ENCODE measurements at regions not wholly inside any gene's neighbourhood (a gene's known extent, or its start where the extent isn't known, plus 50 kb on each side); places are given as distances from the start of the nearest gene placed in this dataset.
A peak's percentile ranks its signal among the peaks of the same experiment; 100 is the strongest.

DNA sequence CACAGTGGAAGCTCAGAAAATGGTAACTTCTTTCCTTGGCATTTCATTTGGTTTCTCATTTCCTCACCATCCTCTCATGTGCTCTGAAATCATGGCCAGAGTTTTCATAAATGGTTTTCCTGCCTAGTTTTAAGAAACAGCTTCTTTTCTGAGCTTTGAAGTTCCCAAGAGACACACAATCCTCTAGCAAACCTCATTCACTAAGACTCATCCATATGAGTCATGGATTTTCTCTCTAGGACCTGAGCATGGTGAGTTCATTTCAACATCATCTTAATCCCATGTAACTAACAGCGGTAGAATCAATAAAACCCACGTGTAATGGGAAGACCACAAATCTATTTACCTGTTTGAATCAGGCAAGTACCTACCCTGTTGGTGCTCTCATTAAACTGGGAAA, 274.5 kb upstream of the LRTM1 start:
- Histone ChIP-seq H3K23ac (ENCODE audit: low read length) (no peak overlapping the region), H2AK5ac (ENCODE audit: low read length) (peak overlapping the region; percentile 60), H4K12ac (ENCODE audit: low read depth, low read length) (no peak overlapping the region), H4K8ac (ENCODE audit: low read depth, low read length) (peak overlapping the region; percentile 17), H3K14ac (ENCODE audit: low read length) (peak overlapping the region; percentile 4), H3K9me3 (ENCODE audit: insufficient read depth, low read depth, low read length) (no peaks in the 10 kb centered on the region), H3K9ac (ENCODE audit: low read length) (no peak overlapping the region), H3K4ac (ENCODE audit: low read depth, low read length) (no peak overlapping the region), H3K79me1 (ENCODE audit: low read length) (peaks cover 9% of the 10 kb centered on the region), H4K91ac (ENCODE audit: low read depth, low read length) (peak overlapping the region; percentile 15), H2BK12ac (ENCODE audit: low read length) (peak overlapping the region; percentile 72), H2BK120ac (ENCODE audit: insufficient read depth, low read length, poor library complexity) (peak overlapping the region; percentile 44), H3K27me3 (ENCODE audit: insufficient read depth, low read length) (no peaks in the 10 kb centered on the region), H3K4me1 (ENCODE audit: control insufficient read depth in 1 of 2, insufficient read depth in 2 of 2, low read length in 2 of 2) (peaks cover 2 to 4% of the 10 kb centered on the region in 2 experiments), H2AFZ (ENCODE audit: insufficient read depth, low read length, poor library complexity) (no peak overlapping the region), H3K36me3 (ENCODE audit: control insufficient read depth in 1 of 2, insufficient read depth in 2 of 2, low read length in 2 of 2) (no peaks in the 10 kb centered on the region), H3K27ac (ENCODE audit: low read depth, low read length) (peak overlapping the region; percentile 69), H3K18ac (ENCODE audit: low read length) (no peak overlapping the region), H3K4me2 (ENCODE audit: low read length) (no peak overlapping the region), H3K4me3 (ENCODE audit: low read depth, low read length) (no peak overlapping the region), H3K79me2 (ENCODE audit: control insufficient read depth, insufficient read depth, low read length, poor library complexity) (no peaks in the 10 kb centered on the region), H2BK5ac (ENCODE audit: low read depth, low read length, poor library complexity) (peak overlapping the region; percentile 58)
- no peak for DNase-seq
- no CpG with 5 or more reads among the region's 2 CpGs for WGBS (ENCODE audit: extremely low coverage, insufficient coverage, insufficient read length)

DNA sequence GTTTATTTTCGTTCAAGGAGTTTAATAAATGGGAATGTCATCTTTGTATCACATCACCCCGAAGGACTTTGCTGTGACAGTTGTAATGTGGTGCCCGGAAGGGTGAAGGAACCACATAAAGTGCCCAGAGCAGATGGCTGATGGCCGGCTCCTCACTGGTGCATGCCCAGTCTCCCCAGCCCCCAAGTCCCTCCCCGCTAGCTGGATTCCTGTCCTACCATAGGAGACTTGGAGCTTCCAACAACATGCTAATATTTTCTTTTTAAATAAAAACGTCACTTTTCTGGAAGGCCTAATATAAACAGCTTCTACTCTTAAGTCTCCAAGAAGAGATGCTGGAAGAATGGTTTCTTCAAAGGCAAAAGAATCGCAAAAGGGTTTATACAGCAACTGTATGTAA, 273.9 kb upstream of the LRTM1 start:
- Histone ChIP-seq H3K4me3 (ENCODE audit: low read depth, low read length) (no peak overlapping the region), H2BK120ac (ENCODE audit: insufficient read depth, low read length, poor library complexity) (peak overlapping the region; percentile 44), H2AK5ac (ENCODE audit: low read length) (no peak overlapping the region), H3K27ac (ENCODE audit: low read depth, low read length) (no peak overlapping the region), H3K79me1 (ENCODE audit: low read length) (peaks cover 9% of the 10 kb centered on the region), H4K12ac (ENCODE audit: low read depth, low read length) (no peak overlapping the region), H3K27me3 (ENCODE audit: insufficient read depth, low read length) (no peaks in the 10 kb centered on the region), H3K23ac (ENCODE audit: low read length) (no peak overlapping the region), H2AFZ (ENCODE audit: insufficient read depth, low read length, poor library complexity) (no peak overlapping the region), H2BK12ac (ENCODE audit: low read length) (peak overlapping the region; percentile 83), H3K4me2 (ENCODE audit: low read length) (no peak overlapping the region), H4K91ac (ENCODE audit: low read depth, low read length) (peak overlapping the region; percentile 81), H3K4ac (ENCODE audit: low read depth, low read length) (no peak overlapping the region), H3K9ac (ENCODE audit: low read length) (no peak overlapping the region), H4K8ac (ENCODE audit: low read depth, low read length) (peak overlapping the region; percentile 17), H3K14ac (ENCODE audit: low read length) (no peak overlapping the region), H2BK5ac (ENCODE audit: low read depth, low read length, poor library complexity) (peak overlapping the region; percentile 58), H3K36me3 (ENCODE audit: control insufficient read depth in 1 of 2, insufficient read depth in 2 of 2, low read length in 2 of 2) (no peaks in the 10 kb centered on the region), H3K18ac (ENCODE audit: low read length) (no peak overlapping the region), H3K4me1 (ENCODE audit: control insufficient read depth in 1 of 2, insufficient read depth in 2 of 2, low read length in 2 of 2) (peaks cover 2 to 4% of the 10 kb centered on the region in 2 experiments), H3K79me2 (ENCODE audit: control insufficient read depth, insufficient read depth, low read length, poor library complexity) (no peaks in the 10 kb centered on the region), H3K9me3 (ENCODE audit: insufficient read depth, low read depth, low read length) (no peaks in the 10 kb centered on the region)
- WGBS (ENCODE audit: extremely low coverage, insufficient coverage, insufficient read length): no CpG with 5 or more reads among the region's 7 CpGs
- no peak for DNase-seq

DNA sequence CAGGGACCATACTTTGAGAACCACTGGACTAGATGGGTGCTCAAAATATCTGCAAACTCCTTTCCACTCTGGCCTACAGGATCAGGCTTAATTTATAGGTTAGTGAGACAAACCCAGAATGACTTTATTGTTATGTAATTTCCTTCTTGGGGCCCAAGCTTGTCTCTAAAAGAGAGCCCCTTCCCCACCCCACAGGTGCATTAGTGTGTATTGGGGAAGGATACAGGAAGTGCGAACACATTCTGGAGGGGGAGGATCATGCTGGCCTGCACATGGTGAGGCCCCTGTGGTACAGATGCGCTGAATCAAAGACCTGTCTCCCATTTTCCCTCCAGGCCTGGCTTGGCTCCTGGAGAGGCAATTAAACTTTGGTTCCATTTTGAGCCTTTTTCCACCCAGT, 273.0 kb upstream of the LRTM1 start:
- H4K8ac ChIP-seq (ENCODE audit: low read depth, low read length): no peak overlapping the region
- H3K36me3 ChIP-seq (ENCODE audit: control insufficient read depth in 1 of 2, insufficient read depth in 2 of 2, low read length in 2 of 2): no peaks in the 10 kb centered on the region
- no peak for DNase-seq
- H3K4me3 ChIP-seq (ENCODE audit: low read depth, low read length): no peak overlapping the region
- H3K14ac ChIP-seq (ENCODE audit: low read length): no peak overlapping the region
- H3K23ac ChIP-seq (ENCODE audit: low read length): no peak overlapping the region
- H2BK12ac ChIP-seq (ENCODE audit: low read length): no peak overlapping the region
- H3K9ac ChIP-seq (ENCODE audit: low read length): no peak overlapping the region
- H3K9me3 ChIP-seq (ENCODE audit: insufficient read depth, low read depth, low read length): no peaks in the 10 kb centered on the region
- no peak overlapping the region for H2AFZ ChIP-seq (ENCODE audit: insufficient read depth, low read length, poor library complexity)
- no peak overlapping the region for H2BK120ac ChIP-seq (ENCODE audit: insufficient read depth, low read length, poor library complexity)
- no peak overlapping the region for H4K12ac ChIP-seq (ENCODE audit: low read depth, low read length)
- H3K4me1 ChIP-seq (ENCODE audit: control insufficient read depth in 1 of 2, insufficient read depth in 2 of 2, low read length in 2 of 2): peaks cover 2 to 4% of the 10 kb centered on the region in 2 experiments
- no peak overlapping the region for H4K91ac ChIP-seq (ENCODE audit: low read depth, low read length)
- H2AK5ac ChIP-seq (ENCODE audit: low read length): no peak overlapping the region
- no peaks in the 10 kb centered on the region for H3K79me2 ChIP-seq (ENCODE audit: control insufficient read depth, insufficient read depth, low read length, poor library complexity)
- no peak overlapping the region for H3K4ac ChIP-seq (ENCODE audit: low read depth, low read length)
- H2BK5ac ChIP-seq (ENCODE audit: low read depth, low read length, poor library complexity): no peak overlapping the region
- H3K27ac ChIP-seq (ENCODE audit: low read depth, low read length): no peak overlapping the region
- no peak overlapping the region for H3K4me2 ChIP-seq (ENCODE audit: low read length)
- WGBS (ENCODE audit: extremely low coverage, insufficient coverage, insufficient read length): no CpG with 5 or more reads among the region's 2 CpGs
- H3K27me3 ChIP-seq (ENCODE audit: insufficient read depth, low read length): no peaks in the 10 kb centered on the region
- H3K79me1 ChIP-seq (ENCODE audit: low read length): peaks cover 9% of the 10 kb centered on the region
- no peak overlapping the region for H3K18ac ChIP-seq (ENCODE audit: low read length)

DNA sequence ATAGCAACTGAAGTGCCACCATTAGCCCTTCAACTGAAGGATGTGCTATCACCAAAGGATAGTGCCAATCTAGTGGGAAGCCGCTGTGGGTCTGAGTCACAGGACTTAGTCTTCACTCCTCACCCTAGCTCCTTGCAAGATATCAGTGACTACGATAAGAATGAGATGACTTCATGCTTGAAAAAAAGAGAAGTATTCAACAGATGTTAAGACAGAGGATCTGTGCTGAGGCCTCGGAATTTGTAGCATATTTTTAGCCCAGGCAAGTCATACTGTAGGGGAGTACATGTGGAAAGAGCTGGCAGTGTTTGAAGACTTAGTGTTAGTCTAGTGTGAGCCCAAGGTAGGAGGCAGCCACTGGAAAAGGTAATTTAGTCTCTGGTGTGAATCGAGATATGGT, 270.7 kb upstream of the LRTM1 start:
- H3K14ac ChIP-seq (ENCODE audit: low read length): no peak overlapping the region
- H2AK5ac ChIP-seq (ENCODE audit: low read length): no peak overlapping the region
- no peaks in the 10 kb centered on the region for H3K27me3 ChIP-seq (ENCODE audit: insufficient read depth, low read length)
- H4K91ac ChIP-seq (ENCODE audit: low read depth, low read length): no peak overlapping the region
- WGBS (ENCODE audit: extremely low coverage, insufficient coverage, insufficient read length): no CpG with 5 or more reads among the region's 4 CpGs
- H3K9ac ChIP-seq (ENCODE audit: low read length): no peak overlapping the region
- H2BK12ac ChIP-seq (ENCODE audit: low read length): no peak overlapping the region
- no peak overlapping the region for H3K27ac ChIP-seq (ENCODE audit: low read depth, low read length)
- H3K79me1 ChIP-seq (ENCODE audit: low read length): peaks cover 9% of the 10 kb centered on the region
- H3K36me3 ChIP-seq (ENCODE audit: control insufficient read depth in 1 of 2, insufficient read depth in 2 of 2, low read length in 2 of 2): no peaks in the 10 kb centered on the region
- H3K18ac ChIP-seq (ENCODE audit: low read length): no peak overlapping the region
- H2BK120ac ChIP-seq (ENCODE audit: insufficient read depth, low read length, poor library complexity): no peak overlapping the region
- no peaks in the 10 kb centered on the region for H3K79me2 ChIP-seq (ENCODE audit: control insufficient read depth, insufficient read depth, low read length, poor library complexity)
- peaks cover 2% of the 10 kb centered on the region in 2 experiments for H3K4me1 ChIP-seq (ENCODE audit: control insufficient read depth in 1 of 2, insufficient read depth in 2 of 2, low read length in 2 of 2)
- H3K4me2 ChIP-seq (ENCODE audit: low read length): no peak overlapping the region
- H3K23ac ChIP-seq (ENCODE audit: low read length): no peak overlapping the region
- DNase-seq: peak; percentile 75 to 93
- no peak overlapping the region for H4K12ac ChIP-seq (ENCODE audit: low read depth, low read length)
- H4K8ac ChIP-seq (ENCODE audit: low read depth, low read length): no peak overlapping the region
- H3K4ac ChIP-seq (ENCODE audit: low read depth, low read length): no peak overlapping the region
- H3K4me3 ChIP-seq (ENCODE audit: low read depth, low read length): no peak overlapping the region
- H2BK5ac ChIP-seq (ENCODE audit: low read depth, low read length, poor library complexity): no peak overlapping the region
- no peak overlapping the region for H2AFZ ChIP-seq (ENCODE audit: insufficient read depth, low read length, poor library complexity)
- no peaks in the 10 kb centered on the region for H3K9me3 ChIP-seq (ENCODE audit: insufficient read depth, low read depth, low read length)
